ENCODE measurements at regions not wholly inside any gene's neighbourhood (a gene's known extent, or its start where the extent isn't known, plus 50 kb on each side); places are given as distances from the start of the nearest gene placed in this dataset.

DNA sequence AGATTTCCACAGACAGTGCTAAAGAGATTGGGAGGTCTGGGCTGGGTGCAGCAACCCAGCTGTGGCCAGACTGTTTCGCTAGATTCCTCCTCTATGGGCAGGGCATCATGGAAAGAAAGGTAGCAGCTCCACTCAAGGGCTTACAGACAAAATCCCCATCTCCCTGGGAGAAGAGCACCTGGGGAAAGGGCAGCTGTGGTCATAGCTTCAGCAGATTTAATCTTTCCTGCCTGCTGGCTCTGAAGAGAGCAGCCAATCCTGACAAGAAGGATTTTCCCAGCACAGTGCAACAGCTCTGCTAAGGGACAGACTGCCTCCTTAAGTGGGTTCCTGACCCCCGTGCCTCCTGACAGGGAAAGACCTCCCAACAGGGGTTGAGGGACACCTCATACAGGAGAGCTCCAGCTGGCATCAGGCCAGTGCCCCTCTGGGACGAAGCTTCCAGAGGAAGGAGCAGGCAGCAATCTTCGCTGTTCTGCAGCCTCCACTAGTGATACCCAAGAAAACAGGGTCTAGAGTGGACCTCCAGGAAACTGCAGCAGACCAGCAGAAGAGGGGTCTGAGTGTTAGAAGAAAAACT is 1379.3 kb upstream of the ACO1 start:
- H3K4me3 ChIP-seq (replicated peaks in 1 of 3): no peak overlapping the region
- DNase-seq: no peak
- no peaks in the 10 kb centered on the region for H3K9me3 ChIP-seq
- TF ChIP-seq, protein P1, sequence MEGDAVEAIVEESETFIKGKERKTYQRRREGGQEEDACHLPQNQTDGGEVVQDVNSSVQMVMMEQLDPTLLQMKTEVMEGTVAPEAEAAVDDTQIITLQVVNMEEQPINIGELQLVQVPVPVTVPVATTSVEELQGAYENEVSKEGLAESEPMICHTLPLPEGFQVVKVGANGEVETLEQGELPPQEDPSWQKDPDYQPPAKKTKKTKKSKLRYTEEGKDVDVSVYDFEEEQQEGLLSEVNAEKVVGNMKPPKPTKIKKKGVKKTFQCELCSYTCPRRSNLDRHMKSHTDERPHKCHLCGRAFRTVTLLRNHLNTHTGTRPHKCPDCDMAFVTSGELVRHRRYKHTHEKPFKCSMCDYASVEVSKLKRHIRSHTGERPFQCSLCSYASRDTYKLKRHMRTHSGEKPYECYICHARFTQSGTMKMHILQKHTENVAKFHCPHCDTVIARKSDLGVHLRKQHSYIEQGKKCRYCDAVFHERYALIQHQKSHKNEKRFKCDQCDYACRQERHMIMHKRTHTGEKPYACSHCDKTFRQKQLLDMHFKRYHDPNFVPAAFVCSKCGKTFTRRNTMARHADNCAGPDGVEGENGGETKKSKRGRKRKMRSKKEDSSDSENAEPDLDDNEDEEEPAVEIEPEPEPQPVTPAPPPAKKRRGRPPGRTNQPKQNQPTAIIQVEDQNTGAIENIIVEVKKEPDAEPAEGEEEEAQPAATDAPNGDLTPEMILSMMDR (IDR thresholded peaks at IDR 0.05): no peak
- TF ChIP-seq POLR2A (IDR thresholded peaks at IDR 0.05): no peak
- intact Hi-C loops (cut with DNase I): no loop called here
- no peaks in the 10 kb centered on the region for H3K36me3 ChIP-seq
- H3K27ac ChIP-seq: no peak overlapping the region
- no peaks in the 10 kb centered on the region for H3K27me3 ChIP-seq
- 67 to 69% methylated on average over 4 of the region's 4 CpGs for WGBS, 2 donors
- no peaks in the 10 kb centered on the region for H3K4me1 ChIP-seq

DNA sequence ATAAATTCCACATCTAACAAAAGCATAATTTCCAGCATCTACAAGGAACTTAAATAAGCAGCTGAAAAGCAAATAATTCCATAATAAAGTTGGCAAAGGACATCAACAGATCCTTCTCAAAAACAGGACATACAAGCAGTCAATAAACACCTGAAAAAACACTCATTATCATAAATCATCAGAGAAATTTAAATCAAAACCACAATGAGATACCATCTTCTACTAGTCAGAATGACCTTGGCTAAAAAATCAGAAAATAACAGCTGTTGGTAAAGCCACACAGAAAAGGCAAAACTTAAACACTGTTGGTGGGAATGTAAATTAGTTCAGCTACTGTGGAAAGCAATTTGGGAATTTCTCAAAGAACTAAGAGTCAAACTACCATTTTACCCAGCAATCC is 1371.1 kb upstream of the ACO1 start:
- TF ChIP-seq, protein P1 (IDR thresholded peaks at IDR 0.05): no peak
- TF ChIP-seq POLR2A (IDR thresholded peaks at IDR 0.05): no peak
- Histone ChIP-seq H3K4me3 (replicated peaks in 1 of 3) (no peak overlapping the region), H3K27me3 (no peaks in the 10 kb centered on the region), H3K36me3 (no peaks in the 10 kb centered on the region), H3K9me3 (no peaks in the 10 kb centered on the region), H3K27ac (no peak overlapping the region), H3K4me1 (no peaks in the 10 kb centered on the region)
- intact Hi-C loops (cut with DNase I): no loop called here
- DNase-seq: no peak

DNA sequence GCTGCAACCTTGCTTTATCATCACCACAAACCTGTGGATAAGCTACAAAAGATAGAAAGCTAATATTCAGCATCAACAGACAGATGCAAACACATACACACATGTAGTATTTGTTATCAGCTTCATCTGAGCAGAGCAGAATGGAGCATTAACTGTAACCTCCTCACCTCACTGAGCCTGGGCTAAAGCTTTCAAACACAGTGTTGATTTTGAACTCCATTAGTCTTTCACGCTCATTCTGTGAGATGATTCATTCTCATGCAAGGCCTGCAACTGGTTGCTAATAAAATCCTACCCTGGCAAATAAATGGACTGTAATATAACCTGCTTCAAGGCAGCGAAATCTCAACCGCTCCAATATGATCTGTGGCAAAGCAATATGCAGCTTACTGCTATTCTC is 1360.6 kb upstream of the ACO1 start:
- intact Hi-C loops (cut with DNase I): no loop called here
- H3K27ac ChIP-seq: no peak overlapping the region
- H3K27me3 ChIP-seq: no peaks in the 10 kb centered on the region
- no peaks in the 10 kb centered on the region for H3K9me3 ChIP-seq
- 82 to 84% methylated on average over 3 of the region's 3 CpGs for WGBS, 2 donors
- no peak for TF ChIP-seq POLR2A (IDR thresholded peaks at IDR 0.05)
- TF ChIP-seq, protein P1 (IDR thresholded peaks at IDR 0.05): no peak
- no peak overlapping the region for H3K4me3 ChIP-seq (replicated peaks in 1 of 3)
- H3K36me3 ChIP-seq: no peaks in the 10 kb centered on the region
- no peaks in the 10 kb centered on the region for H3K4me1 ChIP-seq
- DNase-seq: no peak

DNA sequence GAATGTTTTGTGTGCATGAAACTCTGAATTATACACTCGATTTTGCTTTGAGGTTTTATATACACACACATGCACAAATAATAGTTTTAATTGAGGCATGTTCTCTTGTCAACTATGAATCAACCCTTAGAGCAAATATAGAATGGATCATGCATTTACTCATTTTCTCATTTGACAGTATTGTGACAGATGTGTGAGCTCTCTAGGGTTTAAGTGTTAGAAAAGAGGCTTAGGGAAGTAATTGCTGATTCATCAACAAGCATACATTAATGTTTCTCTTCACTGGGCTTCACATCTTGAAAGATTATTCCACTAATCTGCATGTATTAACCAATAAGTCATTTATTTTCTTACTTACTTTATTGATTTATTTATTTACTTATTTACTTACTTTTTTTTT is 1356.8 kb upstream of the ACO1 start:
- no peaks in the 10 kb centered on the region for H3K4me1 ChIP-seq
- no peak overlapping the region for H3K27ac ChIP-seq
- H3K27me3 ChIP-seq: no peaks in the 10 kb centered on the region
- TF ChIP-seq, protein P1 (IDR thresholded peaks at IDR 0.05): no peak
- no peak for TF ChIP-seq POLR2A (IDR thresholded peaks at IDR 0.05)
- intact Hi-C loops (cut with DNase I): no loop called here
- H3K9me3 ChIP-seq: no peaks in the 10 kb centered on the region
- H3K36me3 ChIP-seq: no peaks in the 10 kb centered on the region
- 80% methylated on average over 1 of the region's 1 CpG for WGBS, 2 donors
- DNase-seq: no peak
- H3K4me3 ChIP-seq (replicated peaks in 1 of 3): no peak overlapping the region

DNA sequence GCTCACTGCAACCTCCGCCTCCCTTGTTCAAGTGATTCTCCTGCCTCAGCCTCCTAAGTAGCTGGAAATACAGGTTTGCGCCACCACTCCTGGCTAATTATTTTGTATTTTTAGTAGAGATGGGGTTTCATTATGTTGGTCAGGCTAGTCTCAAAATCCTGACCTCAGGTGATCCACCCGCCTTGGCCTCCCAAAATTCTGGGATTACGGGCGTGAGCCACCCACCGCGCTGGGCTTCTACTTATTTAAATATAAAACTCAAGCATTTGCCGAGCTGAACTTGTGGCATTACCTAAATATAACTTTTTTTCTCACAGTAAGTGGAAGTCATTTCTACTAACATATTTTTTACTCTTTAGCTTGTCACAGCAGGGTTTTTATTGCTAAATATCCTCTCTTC is 1356.3 kb upstream of the ACO1 start:
- no peaks in the 10 kb centered on the region for H3K27me3 ChIP-seq
- H3K27ac ChIP-seq: no peak overlapping the region
- H3K4me1 ChIP-seq: no peaks in the 10 kb centered on the region
- no peak for TF ChIP-seq POLR2A (IDR thresholded peaks at IDR 0.05)
- TF ChIP-seq, protein P1 (IDR thresholded peaks at IDR 0.05): no peak
- H3K4me3 ChIP-seq (replicated peaks in 1 of 3): no peak overlapping the region
- 95% methylated on average over 8 of the region's 8 CpGs for WGBS, 2 donors
- no peaks in the 10 kb centered on the region for H3K9me3 ChIP-seq
- H3K36me3 ChIP-seq: no peaks in the 10 kb centered on the region
- DNase-seq: no peak
- intact Hi-C loops (cut with DNase I): no loop called here

Data from thyroid gland (tissue), 4 donors.